ENCODE measurements at regions not wholly inside any gene's neighbourhood (a gene's known extent, or its start where the extent isn't known, plus 50 kb on each side); places are given as distances from the start of the nearest gene placed in this dataset.

DNA sequence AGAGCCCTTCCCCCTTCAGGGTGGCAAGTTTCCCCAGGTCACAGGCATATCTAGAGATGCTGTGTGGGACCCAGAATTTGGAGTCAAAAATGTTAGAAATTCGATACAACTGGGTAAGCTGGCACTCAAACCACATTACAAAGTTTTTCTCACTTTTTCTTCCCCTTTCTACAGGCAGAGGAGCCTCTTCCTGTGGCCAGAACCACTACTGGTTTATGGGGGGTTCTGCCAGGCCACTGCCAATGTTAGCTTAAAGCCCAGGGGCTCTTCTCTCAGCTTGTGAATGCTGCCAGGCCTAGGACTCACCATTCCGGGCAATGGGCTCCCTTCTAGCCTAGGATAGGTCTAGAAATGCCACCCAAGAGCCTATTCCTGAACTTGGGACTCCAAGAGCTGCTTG, 617.9 kb upstream of the PHF14 start:
- TF ChIP-seq, protein P1, sequence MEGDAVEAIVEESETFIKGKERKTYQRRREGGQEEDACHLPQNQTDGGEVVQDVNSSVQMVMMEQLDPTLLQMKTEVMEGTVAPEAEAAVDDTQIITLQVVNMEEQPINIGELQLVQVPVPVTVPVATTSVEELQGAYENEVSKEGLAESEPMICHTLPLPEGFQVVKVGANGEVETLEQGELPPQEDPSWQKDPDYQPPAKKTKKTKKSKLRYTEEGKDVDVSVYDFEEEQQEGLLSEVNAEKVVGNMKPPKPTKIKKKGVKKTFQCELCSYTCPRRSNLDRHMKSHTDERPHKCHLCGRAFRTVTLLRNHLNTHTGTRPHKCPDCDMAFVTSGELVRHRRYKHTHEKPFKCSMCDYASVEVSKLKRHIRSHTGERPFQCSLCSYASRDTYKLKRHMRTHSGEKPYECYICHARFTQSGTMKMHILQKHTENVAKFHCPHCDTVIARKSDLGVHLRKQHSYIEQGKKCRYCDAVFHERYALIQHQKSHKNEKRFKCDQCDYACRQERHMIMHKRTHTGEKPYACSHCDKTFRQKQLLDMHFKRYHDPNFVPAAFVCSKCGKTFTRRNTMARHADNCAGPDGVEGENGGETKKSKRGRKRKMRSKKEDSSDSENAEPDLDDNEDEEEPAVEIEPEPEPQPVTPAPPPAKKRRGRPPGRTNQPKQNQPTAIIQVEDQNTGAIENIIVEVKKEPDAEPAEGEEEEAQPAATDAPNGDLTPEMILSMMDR (IDR thresholded peaks at IDR 0.05) = no peak
- no peak for TF ChIP-seq ZFX (IDR thresholded peaks at IDR 0.05; ENCODE audit: borderline replicate concordance)
